IPS-18c (cell line): ENCODE measurements at regions not wholly inside any gene's neighbourhood (a gene's known extent, or its start where the extent isn't known, plus 50 kb on each side); places are given as distances from the start of the nearest gene placed in this dataset.
"Not testable (repeated sequence)": the region's sequence is repeated elsewhere in the genome, so short reads cannot be mapped to it uniquely, and the experiment has no call there.

ENCODE experiments used
- H3K4me3 ChIP-seq: 2 replicates; pipeline ENCODE4 v1.7.0; 2013; ENCODE audit warnings: low read depth, mild to moderate bottlenecking, low read length, moderate library complexity; ENCODE audit not compliant: insufficient read depth
- H3K9me3 ChIP-seq: one replicate; pipeline ENCODE4 v1.6.1; 2013; ENCODE audit warnings: mild to moderate bottlenecking, low read length, moderate library complexity; ENCODE audit not compliant: control insufficient read depth, insufficient read depth

DNA sequence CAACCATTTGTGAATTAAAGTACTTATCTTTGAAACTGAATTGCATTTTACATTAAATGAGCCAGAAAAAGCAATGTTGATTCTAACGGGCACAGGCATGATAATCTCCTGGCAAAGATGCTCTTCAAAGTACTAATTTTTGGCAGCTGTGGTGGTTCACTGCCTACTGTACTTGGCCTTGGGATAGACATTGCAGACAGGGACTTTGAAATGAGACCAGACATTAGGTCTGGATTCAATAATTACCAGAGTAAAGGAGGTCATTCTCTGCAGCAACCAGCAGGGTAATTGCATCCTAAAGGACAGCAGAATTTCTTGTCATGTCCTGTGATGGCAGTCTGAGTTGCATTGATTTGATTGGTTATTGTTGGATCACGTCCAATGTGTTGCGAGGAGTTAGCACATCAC lies 986.5 kb downstream of the TDRD15 start:
- Histone ChIP-seq H3K9me3 (no peaks in the 10 kb centered on the region), H3K4me3 (no peak overlapping the region)

DNA sequence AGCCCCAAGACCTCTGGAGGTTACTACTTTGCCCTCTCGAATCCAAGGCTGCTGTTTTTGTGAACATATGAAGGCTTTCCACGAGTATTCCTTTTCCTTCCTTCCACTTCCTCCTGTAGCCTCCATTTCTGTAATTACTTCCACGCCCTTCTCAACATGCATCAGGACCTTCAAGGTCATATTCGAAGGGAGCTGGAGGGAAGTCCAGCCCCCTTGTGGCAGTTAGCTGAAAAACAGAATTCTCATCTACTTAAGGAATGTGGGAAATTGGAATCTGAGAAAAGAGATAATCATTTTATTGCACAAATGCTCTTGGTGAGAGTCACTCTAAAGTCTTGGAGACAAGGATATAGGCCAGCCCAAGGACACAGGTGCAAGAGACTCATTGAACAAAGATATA lies 1000.2 kb downstream of the TDRD15 start:
- Histone ChIP-seq H3K4me3 (no peak overlapping the region), H3K9me3 (no peaks in the 10 kb centered on the region)

DNA sequence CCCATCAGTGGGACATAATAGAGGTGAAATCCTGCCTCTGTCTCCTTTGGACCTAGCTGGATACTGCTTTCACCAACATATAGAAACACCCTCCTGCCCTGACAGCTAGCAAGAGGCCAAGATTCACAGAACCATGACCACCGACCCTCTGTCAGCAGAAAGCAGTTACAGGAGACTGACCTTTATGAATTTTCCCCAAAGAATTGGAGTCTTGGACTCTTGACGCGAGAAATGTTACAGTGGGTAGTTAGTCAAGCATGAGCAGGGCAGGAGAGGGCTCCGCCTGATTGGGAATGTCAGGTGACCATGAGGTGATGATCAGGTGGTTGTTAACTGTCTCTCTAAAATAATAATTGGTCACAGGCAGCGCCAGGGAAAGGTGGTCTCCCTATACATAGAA lies 1002.3 kb downstream of the TDRD15 start:
- Histone ChIP-seq H3K9me3 (no peaks in the 10 kb centered on the region), H3K4me3 (no peak overlapping the region)

DNA sequence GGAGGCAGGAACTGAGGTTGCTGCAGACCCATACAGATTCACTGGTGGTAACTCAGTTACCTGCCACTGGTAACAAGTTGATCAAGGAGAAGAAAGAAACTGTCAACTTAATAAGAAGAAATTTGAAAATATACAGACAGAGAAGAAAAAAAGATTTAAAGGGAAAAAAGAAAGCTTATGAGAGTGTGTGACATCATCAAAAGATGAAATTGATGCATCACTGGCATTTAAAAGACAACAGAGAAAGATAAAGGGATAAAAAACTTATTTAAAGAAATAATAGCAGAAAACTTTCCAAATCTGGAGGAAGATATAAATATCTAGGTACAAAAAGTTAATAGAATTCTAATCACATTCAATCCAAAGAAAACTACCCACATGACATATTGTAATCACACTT lies 1003.2 kb downstream of the TDRD15 start:
- Histone ChIP-seq H3K4me3 (no peak overlapping the region), H3K9me3 (no peaks in the 10 kb centered on the region)

GRCh38 chr2:22134421-22134820 lies 1010.7 kb downstream of the TDRD15 start:
- no peaks in the 10 kb centered on the region for H3K9me3 ChIP-seq
- no peak overlapping the region for H3K4me3 ChIP-seq

DNA sequence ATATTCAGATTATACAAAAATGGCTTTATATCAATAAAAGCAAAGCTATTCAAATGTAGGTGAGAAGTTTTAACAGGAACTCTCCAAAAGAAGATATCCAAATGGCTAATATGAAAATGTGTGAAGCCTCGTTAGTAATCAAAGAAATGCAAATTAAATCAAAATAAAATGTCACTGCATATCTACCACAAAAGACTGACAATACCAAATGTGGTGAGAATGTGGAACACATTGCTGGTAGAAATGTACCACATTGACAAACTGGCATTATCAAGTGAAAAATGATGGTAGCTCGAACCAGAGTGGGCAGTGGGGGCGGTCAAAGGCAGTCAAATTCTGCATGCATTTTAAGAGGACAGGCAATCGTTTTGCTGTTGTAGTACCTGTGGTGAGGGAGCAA lies 1012.7 kb downstream of the TDRD15 start:
- H3K9me3 ChIP-seq, result no peaks in the 10 kb centered on the region

GRCh38 chr2:22143840-22144239 lies 1020.1 kb downstream of the TDRD15 start:
- H3K4me3 ChIP-seq, result no peak overlapping the region
- no peaks in the 10 kb centered on the region for H3K9me3 ChIP-seq

More for the DNA sequence above, 1012.7 kb downstream of the TDRD15 start:
- H3K4me3 ChIP-seq, result no peak overlapping the region

GRCh38 chr2:22153931-22154613 lies 1030.3 kb downstream of the TDRD15 start:
- H3K4me3 ChIP-seq, result no peak overlapping the region
- H3K9me3 ChIP-seq, result peaks cover 3% of the 10 kb centered on the region

DNA sequence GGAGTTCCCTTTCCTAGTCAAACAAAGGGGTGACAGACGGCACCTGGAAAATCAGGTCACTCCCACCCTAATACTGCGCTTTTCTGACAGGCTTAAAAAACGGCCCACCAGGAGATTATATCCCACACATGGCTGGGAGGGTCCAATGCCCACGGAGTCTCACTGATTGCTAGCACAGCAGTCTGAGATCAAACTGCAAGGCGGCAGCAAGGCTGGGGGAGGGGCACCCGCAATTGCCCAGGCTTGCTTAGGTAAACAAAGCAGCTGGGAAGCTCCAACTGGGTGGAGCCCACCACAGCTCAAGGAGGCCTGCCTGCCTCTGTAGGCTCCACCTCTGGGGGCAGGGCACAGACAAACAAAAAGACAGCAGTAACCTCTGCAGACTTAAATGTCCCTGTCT lies 1032.9 kb downstream of the TDRD15 start:
- not testable (repeated sequence) for H3K9me3 ChIP-seq, H3K4me3 ChIP-seq

GRCh38 chr2:22167256-22167655 lies 1043.5 kb downstream of the TDRD15 start:
- H3K4me3 ChIP-seq, result no peak overlapping the region
- no peaks in the 10 kb centered on the region for H3K9me3 ChIP-seq

DNA sequence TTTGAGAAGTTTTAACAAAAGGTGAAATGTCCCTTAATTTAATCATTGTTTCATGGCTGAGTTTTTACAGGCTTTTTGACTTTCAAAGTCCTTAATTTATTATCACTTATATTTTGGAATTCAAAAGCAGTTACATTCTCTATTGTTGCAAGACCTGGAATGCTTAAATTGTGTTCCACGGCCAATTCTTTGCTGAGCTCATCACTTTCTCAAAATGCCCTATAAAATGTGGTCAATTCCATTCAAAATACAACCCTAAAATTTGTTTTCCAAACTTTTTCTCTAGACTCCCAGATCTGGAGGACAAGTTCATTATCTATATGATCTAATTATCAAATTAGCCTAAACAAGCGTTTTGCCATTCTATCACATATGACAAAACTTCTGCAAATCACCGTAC lies 1051.2 kb downstream of the TDRD15 start:
- H3K9me3 ChIP-seq, result no peaks in the 10 kb centered on the region

DNA sequence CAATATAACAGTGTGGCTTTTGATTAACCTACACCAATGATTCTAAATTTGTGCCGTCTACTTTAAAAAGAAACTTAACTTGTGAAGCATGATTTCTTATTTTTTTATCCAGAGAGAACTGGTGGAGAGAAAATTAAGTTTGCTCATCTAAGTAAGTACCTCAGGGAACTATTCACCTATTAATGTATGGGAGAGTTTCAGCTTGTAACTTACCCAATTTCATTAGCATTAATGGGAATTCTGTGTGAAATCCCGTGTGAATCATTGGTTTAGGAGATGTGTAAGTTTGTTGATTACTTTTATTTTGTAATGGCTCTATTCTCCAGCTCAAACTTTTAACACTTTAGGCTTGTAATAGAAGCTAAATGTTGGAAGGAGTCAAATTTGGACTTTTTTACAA lies 1061.5 kb downstream of the TDRD15 start:
- no peaks in the 10 kb centered on the region for H3K9me3 ChIP-seq

More for the DNA sequence above, 1051.2 kb downstream of the TDRD15 start:
- no peak overlapping the region for H3K4me3 ChIP-seq

DNA sequence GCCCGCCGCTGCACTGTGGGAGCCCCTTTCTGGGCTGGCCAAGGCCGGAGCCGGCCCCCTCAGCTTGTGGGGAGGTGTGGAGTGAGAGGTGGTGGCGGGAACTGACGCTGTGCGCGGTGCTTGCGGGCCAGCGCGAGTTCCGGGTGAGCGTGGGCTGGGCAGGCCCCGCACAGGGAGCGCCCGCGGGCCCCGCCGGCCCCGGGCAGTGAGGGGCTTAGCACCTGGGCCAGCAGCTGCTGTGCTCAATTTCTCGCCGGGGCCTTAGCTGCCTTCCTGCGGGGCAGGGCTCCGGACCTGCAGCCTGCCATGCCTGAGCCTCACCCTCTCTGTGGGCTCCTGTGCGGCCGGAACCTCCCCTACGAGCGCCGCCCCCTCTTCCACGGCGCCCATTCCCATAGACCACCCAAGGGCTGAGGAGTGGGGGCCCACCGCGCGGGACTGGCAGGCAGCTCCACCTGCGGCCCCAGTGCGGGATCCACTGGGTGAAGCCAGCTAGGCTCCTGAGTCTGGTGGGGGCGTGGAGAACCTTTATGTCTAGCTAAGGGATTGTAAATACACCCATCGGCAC lies 1062.6 kb downstream of the TDRD15 start:
- not testable (repeated sequence) for H3K9me3 ChIP-seq, H3K4me3 ChIP-seq

More for the DNA sequence above, 1061.5 kb downstream of the TDRD15 start:
- H3K4me3 ChIP-seq, result no peak overlapping the region

DNA sequence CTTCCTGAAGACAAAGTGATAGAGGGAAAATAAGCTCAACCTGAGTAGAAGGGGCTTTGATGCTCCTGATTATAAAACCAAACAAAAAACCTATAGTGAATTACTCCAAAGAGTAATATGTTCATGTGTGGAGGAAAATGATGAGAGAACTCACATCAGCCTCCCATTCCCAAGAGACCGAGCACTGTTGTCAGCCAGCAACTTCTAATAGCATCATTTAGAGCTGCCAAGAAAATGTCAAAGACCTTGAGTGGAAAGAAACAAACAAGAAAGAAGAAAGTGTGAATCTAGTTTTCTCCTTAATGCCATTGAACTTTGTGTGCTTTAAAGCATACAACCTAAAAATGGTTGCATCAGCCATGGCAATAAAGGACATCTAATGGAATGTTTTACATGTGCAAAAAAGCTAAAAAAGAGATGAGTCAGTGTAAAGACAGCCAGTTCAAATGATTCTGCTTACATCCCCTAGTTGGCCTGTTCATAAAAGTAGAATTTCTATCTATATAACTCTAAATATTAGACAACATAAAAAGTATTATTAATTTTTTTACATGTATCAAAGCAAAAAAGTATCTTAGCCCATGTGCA lies 1066.2 kb downstream of the TDRD15 start:
- no peaks in the 10 kb centered on the region for H3K9me3 ChIP-seq

DNA sequence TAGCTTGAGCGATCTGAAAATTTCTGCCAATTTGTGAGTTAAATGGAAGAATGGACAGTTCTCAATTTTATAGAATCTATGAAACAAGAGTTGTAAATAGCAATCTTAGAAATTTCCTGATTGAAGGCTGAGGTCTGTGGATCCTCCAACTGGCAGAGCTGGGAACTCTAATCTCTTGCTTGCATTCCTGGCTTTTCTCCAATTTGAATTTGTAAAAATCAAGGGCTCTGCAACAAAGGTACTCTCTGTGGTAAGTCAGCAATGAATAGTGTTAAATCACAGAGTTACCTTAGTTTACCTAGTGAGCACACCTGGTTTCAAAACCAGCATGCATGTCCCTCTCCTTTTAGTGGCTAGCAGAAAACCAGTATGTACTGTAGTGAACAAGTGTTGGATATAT lies 1070.5 kb downstream of the TDRD15 start:
- H3K4me3 ChIP-seq, result no peak overlapping the region
- no peaks in the 10 kb centered on the region for H3K9me3 ChIP-seq

More for the DNA sequence above, 1066.2 kb downstream of the TDRD15 start:
- no peak overlapping the region for H3K4me3 ChIP-seq

DNA sequence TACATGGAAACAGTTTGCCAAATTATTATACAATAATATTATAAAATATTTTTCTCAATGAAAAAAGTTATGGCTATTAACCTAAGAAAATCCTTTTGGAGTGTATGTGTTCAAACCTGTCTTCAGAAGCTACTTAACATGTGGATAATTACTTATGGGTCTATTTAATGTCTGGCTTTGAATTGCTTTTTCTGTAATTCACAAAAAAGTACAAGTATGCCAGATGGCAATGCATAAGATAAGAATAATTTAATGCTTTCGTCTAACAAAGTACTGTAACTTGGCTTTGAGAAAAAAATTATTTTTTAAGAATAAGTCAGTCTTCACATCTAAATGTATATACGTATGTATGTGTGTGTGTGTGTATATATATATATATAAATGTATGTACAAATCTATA lies 1073.0 kb downstream of the TDRD15 start:
- Histone ChIP-seq H3K4me3 (no peak overlapping the region), H3K9me3 (no peaks in the 10 kb centered on the region)

- H3K9me3 ChIP-seq, result no peaks in the 10 kb centered on the region
Observed at GRCh38 chr2:22198381-22199283, 1074.9 kb downstream of the TDRD15 start.

GRCh38 chr2:22199994-22200393 lies 1076.2 kb downstream of the TDRD15 start:
- Histone ChIP-seq H3K4me3 (no peak overlapping the region), H3K9me3 (no peaks in the 10 kb centered on the region)

More at GRCh38 chr2:22198381-22199283, 1074.9 kb downstream of the TDRD15 start:
- H3K4me3 ChIP-seq, result no peak overlapping the region
